ENCODE measurements at regions not wholly inside any gene's neighbourhood (a gene's known extent, or its start where the extent isn't known, plus 50 kb on each side); places are given as distances from the start of the nearest gene placed in this dataset.
A peak's percentile ranks its signal among the peaks of the same experiment; 100 is the strongest.
"Not testable (repeated sequence)": the region's sequence is repeated elsewhere in the genome, so short reads cannot be mapped to it uniquely, and the experiment has no call there.

DNA sequence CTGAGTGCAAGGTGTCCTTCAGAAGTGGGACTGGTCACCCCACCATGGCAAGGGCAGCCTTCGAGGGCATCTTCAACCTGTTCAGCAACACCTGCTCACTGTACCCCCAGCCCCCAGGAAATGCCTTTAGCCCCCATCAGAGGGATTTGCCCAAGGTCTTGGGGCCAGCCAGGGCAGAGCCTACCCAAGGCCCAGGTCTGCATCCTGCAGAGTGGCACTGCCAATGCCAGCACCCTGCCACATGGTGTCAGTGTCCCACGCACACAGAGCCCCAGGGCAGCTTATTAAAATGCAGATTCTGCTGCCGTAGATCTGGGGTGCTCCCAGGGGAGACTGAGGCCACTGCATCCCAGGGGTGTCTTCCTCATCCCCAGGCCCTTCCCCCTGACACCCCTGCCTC, 106.2 kb upstream of the KCTD7 start:
- no TSS peak for BruUV-seq (replicated peaks)
- intact Hi-C loops (cut with micrococcal nuclease), result no loop called here
- no peak overlapping the region for H3K4me3 ChIP-seq (ENCODE audit: low read length)
- H2AFZ ChIP-seq (ENCODE audit: low read length), result no peak overlapping the region
- ATAC-seq (peak; percentile 61), DNase-seq (peak; percentile 16)
- H3K9ac ChIP-seq (ENCODE audit: low read length), result no peak overlapping the region
- no peaks in the 10 kb centered on the region for H3K9me2 ChIP-seq (replicated peaks; ENCODE audit: low read length)
- no peaks in the 10 kb centered on the region for H3F3A ChIP-seq (ENCODE audit: low read length, unreplicated experiment)
- no peaks in the 10 kb centered on the region for H3K79me2 ChIP-seq (ENCODE audit: low read length)
- ChIA-PET CTCF (no interaction called here), POLR2A (ENCODE audit: unreplicated experiment) (no interaction called here)
- no peak overlapping the region for H3K4me2 ChIP-seq (ENCODE audit: low read length)
- H4K20me1 ChIP-seq (ENCODE audit: low read length), result no peaks in the 10 kb centered on the region
- TF ChIP-seq EZH2 (IDR thresholded peaks at IDR 0.05; ENCODE audit: low read length, unreplicated experiment), result no peak
- TF ChIP-seq EZH2phosphoT487 (IDR thresholded peaks at IDR 0.05; ENCODE audit: borderline replicate concordance, low read length), result no peak
- TF ChIP-seq, protein P1, sequence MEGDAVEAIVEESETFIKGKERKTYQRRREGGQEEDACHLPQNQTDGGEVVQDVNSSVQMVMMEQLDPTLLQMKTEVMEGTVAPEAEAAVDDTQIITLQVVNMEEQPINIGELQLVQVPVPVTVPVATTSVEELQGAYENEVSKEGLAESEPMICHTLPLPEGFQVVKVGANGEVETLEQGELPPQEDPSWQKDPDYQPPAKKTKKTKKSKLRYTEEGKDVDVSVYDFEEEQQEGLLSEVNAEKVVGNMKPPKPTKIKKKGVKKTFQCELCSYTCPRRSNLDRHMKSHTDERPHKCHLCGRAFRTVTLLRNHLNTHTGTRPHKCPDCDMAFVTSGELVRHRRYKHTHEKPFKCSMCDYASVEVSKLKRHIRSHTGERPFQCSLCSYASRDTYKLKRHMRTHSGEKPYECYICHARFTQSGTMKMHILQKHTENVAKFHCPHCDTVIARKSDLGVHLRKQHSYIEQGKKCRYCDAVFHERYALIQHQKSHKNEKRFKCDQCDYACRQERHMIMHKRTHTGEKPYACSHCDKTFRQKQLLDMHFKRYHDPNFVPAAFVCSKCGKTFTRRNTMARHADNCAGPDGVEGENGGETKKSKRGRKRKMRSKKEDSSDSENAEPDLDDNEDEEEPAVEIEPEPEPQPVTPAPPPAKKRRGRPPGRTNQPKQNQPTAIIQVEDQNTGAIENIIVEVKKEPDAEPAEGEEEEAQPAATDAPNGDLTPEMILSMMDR (conservative IDR thresholded peaks at IDR 0.05; ENCODE audit: low read depth, low read length), result peak; percentile 50
- H3K9me3 ChIP-seq (ENCODE audit: low read length), result no peaks in the 10 kb centered on the region
- no peaks in the 10 kb centered on the region for H3K36me3 ChIP-seq (ENCODE audit: low read depth, low read length)
- H3K27me3 ChIP-seq (ENCODE audit: low read length), result no peaks in the 10 kb centered on the region
- no peak overlapping the region for H3K27ac ChIP-seq (ENCODE audit: low read length)
- no peaks in the 10 kb centered on the region for H3K4me1 ChIP-seq (ENCODE audit: insufficient read depth, low read length)

DNA sequence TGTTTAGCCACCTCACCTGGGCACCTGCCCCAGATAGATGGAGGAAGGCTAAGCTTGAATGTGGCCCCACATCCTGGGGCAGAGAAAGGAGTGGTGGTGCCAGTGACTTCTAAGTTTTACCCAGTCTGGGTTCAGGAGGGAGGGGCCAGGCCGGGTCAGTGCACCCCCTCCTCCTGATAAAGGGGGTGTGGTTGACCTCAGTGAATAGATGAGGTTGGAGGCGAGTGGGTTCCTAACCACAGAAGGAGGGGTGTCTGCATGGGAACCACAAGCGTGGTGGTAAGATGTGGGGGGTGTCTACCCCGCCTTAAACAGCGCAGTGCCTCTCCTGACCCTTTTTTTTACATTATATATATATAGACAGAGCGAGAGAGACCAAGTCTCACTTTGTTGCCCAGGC, 105.3 kb upstream of the KCTD7 start:
- BruUV-seq (replicated peaks), result no TSS peak
- Histone ChIP-seq H3K4me3 (ENCODE audit: low read length) (no peak overlapping the region), H4K20me1 (ENCODE audit: low read length) (no peaks in the 10 kb centered on the region), H3K9me2 (replicated peaks; ENCODE audit: low read length) (no peaks in the 10 kb centered on the region), H3K27ac (ENCODE audit: low read length) (no peak overlapping the region), H3K4me2 (ENCODE audit: low read length) (no peak overlapping the region), H3K4me1 (ENCODE audit: insufficient read depth, low read length) (no peaks in the 10 kb centered on the region), H3K9ac (ENCODE audit: low read length) (no peak overlapping the region), H3K27me3 (ENCODE audit: low read length) (no peaks in the 10 kb centered on the region), H3K79me2 (ENCODE audit: low read length) (no peaks in the 10 kb centered on the region), H2AFZ (ENCODE audit: low read length) (no peak overlapping the region), H3K9me3 (ENCODE audit: low read length) (no peaks in the 10 kb centered on the region), H3F3A (ENCODE audit: low read length, unreplicated experiment) (no peaks in the 10 kb centered on the region), H3K36me3 (ENCODE audit: low read depth, low read length) (no peaks in the 10 kb centered on the region)
- no peak for DNase-seq
- no peak for ATAC-seq
- intact Hi-C loops (cut with micrococcal nuclease), result no loop called here
- POLR2A ChIA-PET (ENCODE audit: unreplicated experiment), result no interaction called here
- no peak for TF ChIP-seq EZH2 (IDR thresholded peaks at IDR 0.05; ENCODE audit: low read length, unreplicated experiment)
- TF ChIP-seq, protein P1 (conservative IDR thresholded peaks at IDR 0.05; ENCODE audit: low read depth, low read length), result no peak
- TF ChIP-seq EZH2phosphoT487 (IDR thresholded peaks at IDR 0.05; ENCODE audit: borderline replicate concordance, low read length), result no peak
- CTCF ChIA-PET, result no interaction called here

DNA sequence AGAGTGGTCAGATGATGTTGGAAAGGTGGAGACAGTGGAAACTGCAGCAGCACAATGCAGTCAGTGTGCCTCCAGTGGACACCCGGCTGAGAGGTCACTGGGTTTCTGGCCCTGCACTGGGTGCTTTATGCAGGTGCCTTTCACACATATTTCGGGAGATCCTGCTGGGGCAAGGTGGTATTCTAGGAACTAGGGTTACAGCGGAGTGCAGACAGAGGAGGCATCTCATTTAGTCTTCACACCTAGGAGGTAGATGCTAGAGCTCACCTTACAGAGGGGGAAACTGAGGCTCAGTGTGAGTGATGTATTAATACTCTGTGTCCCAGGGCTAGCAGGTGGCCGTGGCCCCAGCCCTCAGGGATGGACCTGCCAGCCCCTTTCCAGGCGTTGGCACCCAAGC, 103.9 kb upstream of the KCTD7 start:
- Histone ChIP-seq H3K9me2 (replicated peaks; ENCODE audit: low read length) (no peaks in the 10 kb centered on the region), H3K4me2 (ENCODE audit: low read length) (no peak overlapping the region), H3F3A (ENCODE audit: low read length, unreplicated experiment) (no peaks in the 10 kb centered on the region), H4K20me1 (ENCODE audit: low read length) (no peaks in the 10 kb centered on the region), H3K9me3 (ENCODE audit: low read length) (no peaks in the 10 kb centered on the region), H3K27me3 (ENCODE audit: low read length) (no peaks in the 10 kb centered on the region), H3K27ac (ENCODE audit: low read length) (no peak overlapping the region), H3K36me3 (ENCODE audit: low read depth, low read length) (no peaks in the 10 kb centered on the region), H3K4me3 (ENCODE audit: low read length) (no peak overlapping the region), H3K9ac (ENCODE audit: low read length) (no peak overlapping the region), H3K4me1 (ENCODE audit: insufficient read depth, low read length) (no peaks in the 10 kb centered on the region), H2AFZ (ENCODE audit: low read length) (no peak overlapping the region), H3K79me2 (ENCODE audit: low read length) (no peaks in the 10 kb centered on the region)
- TF ChIP-seq EZH2phosphoT487 (IDR thresholded peaks at IDR 0.05; ENCODE audit: borderline replicate concordance, low read length) (no peak), EZH2 (IDR thresholded peaks at IDR 0.05; ENCODE audit: low read length, unreplicated experiment) (no peak)
- TF ChIP-seq, protein P1 (conservative IDR thresholded peaks at IDR 0.05; ENCODE audit: low read depth, low read length), result no peak
- no peak for ATAC-seq
- BruUV-seq (replicated peaks), result no TSS peak
- ChIA-PET POLR2A (ENCODE audit: unreplicated experiment) (no interaction called here), CTCF (no interaction called here)
- intact Hi-C loops (cut with micrococcal nuclease), result no loop called here
- no peak for DNase-seq

DNA sequence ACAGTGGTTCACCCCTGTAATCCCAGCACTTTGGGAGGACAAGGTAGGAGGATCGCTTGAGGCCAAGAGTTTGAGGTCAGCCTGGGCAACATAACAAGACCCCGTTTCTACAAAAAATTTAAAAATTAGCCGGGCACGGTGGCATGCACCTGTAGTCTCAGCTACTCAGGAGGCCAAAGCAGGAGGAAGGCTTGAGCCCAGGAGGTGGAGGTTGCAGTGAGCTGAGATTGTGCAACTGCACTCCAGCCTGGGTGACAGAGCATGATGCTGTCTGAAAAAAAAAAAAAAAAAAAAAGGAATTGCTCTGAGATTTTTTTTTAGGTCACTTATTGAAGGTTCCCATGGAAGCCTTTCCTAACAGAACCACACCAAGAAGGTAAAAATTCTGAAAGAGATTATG, 101.9 kb upstream of the KCTD7 start:
- ATAC-seq; POLR2A ChIA-PET (ENCODE audit: unreplicated experiment); intact Hi-C loops (cut with micrococcal nuclease); H3K4me2 ChIP-seq (ENCODE audit: low read length); H2AFZ ChIP-seq (ENCODE audit: low read length); H3K9me3 ChIP-seq (ENCODE audit: low read length); H3K79me2 ChIP-seq (ENCODE audit: low read length); H3F3A ChIP-seq (ENCODE audit: low read length, unreplicated experiment); H3K36me3 ChIP-seq (ENCODE audit: low read depth, low read length); DNase-seq; H4K20me1 ChIP-seq (ENCODE audit: low read length); H3K4me1 ChIP-seq (ENCODE audit: insufficient read depth, low read length); CTCF ChIA-PET; H3K9me2 ChIP-seq (replicated peaks; ENCODE audit: low read length); H3K27me3 ChIP-seq (ENCODE audit: low read length); H3K9ac ChIP-seq (ENCODE audit: low read length); BruUV-seq (replicated peaks); H3K27ac ChIP-seq (ENCODE audit: low read length); H3K4me3 ChIP-seq (ENCODE audit: low read length): not testable (repeated sequence)
